Brain microvascular endothelial cell (primary cell): ENCODE measurements at regions not wholly inside any gene's neighbourhood (a gene's known extent, or its start where the extent isn't known, plus 50 kb on each side); places are given as distances from the start of the nearest gene placed in this dataset.
"Not testable (repeated sequence)": the region's sequence is repeated elsewhere in the genome, so short reads cannot be mapped to it uniquely, and the experiment has no call there.

Source experiments
- DNase-seq: peaks from one replicate; pipeline ENCODE4 v3.0.0-alpha.2; 2020
- H3K27ac ChIP-seq: fragments of 250-450 bp; sonication (Bioruptor Pico); 2 replicates; pipeline ENCODE4 v1.5.1; 2020; ENCODE audit warnings: mild to moderate bottlenecking, moderate library complexity
- H3K27me3 ChIP-seq: fragments of 250-450 bp; sonication (Bioruptor Pico); replicated peaks from 2 replicates; pipeline ENCODE4 v1.5.1; 2020; ENCODE audit warnings: mild to moderate bottlenecking
- H3K36me3 ChIP-seq: fragments of 250-450 bp; sonication (Bioruptor Pico); replicated peaks from 2 replicates; pipeline ENCODE4 v1.5.1; 2020; ENCODE audit warnings: mild to moderate bottlenecking
- H3K4me3 ChIP-seq: 2 replicates; pipeline ENCODE4 v1.5.1; 2011; ENCODE audit warnings: low read depth, mild to moderate bottlenecking, control low read depth, low read length, moderate library complexity
- in situ Hi-C: cut with HindIII; loops from 2 replicates; pipeline ENCODE4 v1.10.0; 2017; ENCODE audit warnings: low sequenced_read_pairs, low pct_ligation_motif_present
- TF ChIP-seq, protein P1 (sequence below): IDR thresholded peaks from 2 replicates; pipeline ENCODE4 v1.5.1; 2011; ENCODE audit warnings: low read depth, mild to moderate bottlenecking, moderate library complexity, low read length, control low read depth, inconsistent platforms; ENCODE audit errors: missing control alignments

- no peak overlapping the region for H3K4me3 ChIP-seq
- H3K36me3 ChIP-seq: no peaks in the 10 kb centered on the region
- H3K27me3 ChIP-seq: no peaks in the 10 kb centered on the region
- in situ Hi-C loops: no loop called here
- TF ChIP-seq, protein P1, sequence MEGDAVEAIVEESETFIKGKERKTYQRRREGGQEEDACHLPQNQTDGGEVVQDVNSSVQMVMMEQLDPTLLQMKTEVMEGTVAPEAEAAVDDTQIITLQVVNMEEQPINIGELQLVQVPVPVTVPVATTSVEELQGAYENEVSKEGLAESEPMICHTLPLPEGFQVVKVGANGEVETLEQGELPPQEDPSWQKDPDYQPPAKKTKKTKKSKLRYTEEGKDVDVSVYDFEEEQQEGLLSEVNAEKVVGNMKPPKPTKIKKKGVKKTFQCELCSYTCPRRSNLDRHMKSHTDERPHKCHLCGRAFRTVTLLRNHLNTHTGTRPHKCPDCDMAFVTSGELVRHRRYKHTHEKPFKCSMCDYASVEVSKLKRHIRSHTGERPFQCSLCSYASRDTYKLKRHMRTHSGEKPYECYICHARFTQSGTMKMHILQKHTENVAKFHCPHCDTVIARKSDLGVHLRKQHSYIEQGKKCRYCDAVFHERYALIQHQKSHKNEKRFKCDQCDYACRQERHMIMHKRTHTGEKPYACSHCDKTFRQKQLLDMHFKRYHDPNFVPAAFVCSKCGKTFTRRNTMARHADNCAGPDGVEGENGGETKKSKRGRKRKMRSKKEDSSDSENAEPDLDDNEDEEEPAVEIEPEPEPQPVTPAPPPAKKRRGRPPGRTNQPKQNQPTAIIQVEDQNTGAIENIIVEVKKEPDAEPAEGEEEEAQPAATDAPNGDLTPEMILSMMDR: no peak
- no peak for DNase-seq
- H3K27ac ChIP-seq: no peak overlapping the region
Observed at GRCh38 chr11:10978198-10978597, 120.3 kb upstream of the ZBED5 start.

GRCh38 chr11:10975287-10975721 is 117.5 kb upstream of the ZBED5 start:
- no peak overlapping the region for H3K4me3 ChIP-seq
- peak; percentile 4 for DNase-seq
- in situ Hi-C loops: no loop called here
- H3K27me3 ChIP-seq: no peaks in the 10 kb centered on the region
- TF ChIP-seq, protein P1: no peak
- no peaks in the 10 kb centered on the region for H3K36me3 ChIP-seq
- H3K27ac ChIP-seq: no peak overlapping the region

DNA sequence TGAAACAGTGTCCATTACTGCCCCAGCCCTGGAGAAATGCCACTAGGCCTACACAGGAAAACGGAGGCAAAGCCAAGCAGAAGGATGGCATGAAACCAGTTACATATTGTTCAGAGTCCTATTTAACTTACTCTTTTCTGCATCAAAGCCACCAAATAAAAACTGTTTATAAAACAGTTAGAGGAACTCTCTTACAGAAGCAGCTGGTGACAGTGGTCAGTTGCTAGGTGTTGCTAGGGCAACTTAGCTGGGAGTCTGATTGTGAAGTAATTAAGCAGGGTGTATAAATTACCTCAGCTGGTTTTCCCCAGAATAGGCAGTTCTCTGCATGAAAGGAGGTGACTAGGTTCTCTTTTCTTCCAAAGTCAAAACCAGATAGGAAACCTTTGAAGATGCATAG is 115.6 kb upstream of the ZBED5 start:
- Histone ChIP-seq H3K27me3 (no peaks in the 10 kb centered on the region), H3K4me3 (no peak overlapping the region), H3K36me3 (no peaks in the 10 kb centered on the region), H3K27ac (no peak overlapping the region)
- in situ Hi-C loops: no loop called here
- no peak for DNase-seq
- TF ChIP-seq, protein P1: no peak

GRCh38 chr11:10970926-10971325 is 113.1 kb upstream of the ZBED5 start:
- no peaks in the 10 kb centered on the region for H3K27me3 ChIP-seq
- in situ Hi-C loops: no loop called here
- H3K4me3 ChIP-seq: no peak overlapping the region
- no peaks in the 10 kb centered on the region for H3K36me3 ChIP-seq
- TF ChIP-seq, protein P1: no peak
- no peak overlapping the region for H3K27ac ChIP-seq
- DNase-seq: no peak

DNA sequence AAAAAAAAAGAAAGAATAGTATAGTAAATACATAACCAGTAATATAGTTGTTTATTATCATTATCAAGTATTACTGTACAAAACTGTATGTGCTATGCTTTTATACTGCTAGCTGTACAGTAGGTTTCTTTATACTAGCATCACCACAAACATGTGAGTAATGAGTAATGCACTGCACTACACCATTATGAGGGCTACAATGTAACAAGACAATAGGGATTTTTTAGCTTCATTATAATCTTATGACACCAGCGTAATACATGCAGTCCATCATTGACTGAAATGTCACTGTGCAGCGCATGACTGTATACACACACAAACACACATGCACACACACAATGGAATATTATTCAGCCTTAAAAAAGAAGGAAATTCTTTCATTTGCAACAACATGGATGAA is 111.5 kb upstream of the ZBED5 start:
- DNase-seq: no peak
- no peaks in the 10 kb centered on the region for H3K36me3 ChIP-seq
- H3K27me3 ChIP-seq: no peaks in the 10 kb centered on the region
- no peak overlapping the region for H3K27ac ChIP-seq
- no peak overlapping the region for H3K4me3 ChIP-seq
- in situ Hi-C loops: no loop called here
- TF ChIP-seq, protein P1: no peak

DNA sequence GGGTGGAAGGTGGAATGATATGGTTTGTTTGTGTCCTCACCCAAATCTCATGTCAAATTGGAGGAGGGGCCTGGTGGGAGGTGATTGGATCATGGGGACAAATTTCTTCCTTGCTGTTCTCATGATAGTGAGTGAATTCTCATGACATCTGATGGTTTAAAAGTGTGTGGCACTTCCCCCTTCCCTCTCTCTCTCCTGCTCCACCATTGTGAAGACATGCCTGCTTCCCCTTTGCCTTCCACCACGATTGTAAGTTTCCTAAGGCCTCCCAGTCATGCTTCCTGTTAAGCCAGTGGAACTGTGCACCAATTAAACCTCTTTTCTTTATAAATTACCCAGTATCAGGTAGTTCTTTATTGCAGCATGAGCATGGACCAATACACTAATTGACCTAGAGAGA is 99.0 kb upstream of the ZBED5 start:
- H3K36me3 ChIP-seq, DNase-seq, H3K4me3 ChIP-seq, H3K27ac ChIP-seq, H3K27me3 ChIP-seq, in situ Hi-C loops: not testable (repeated sequence)
